ENCODE measurements at regions not wholly inside any gene's neighbourhood (a gene's known extent, or its start where the extent isn't known, plus 50 kb on each side); places are given as distances from the start of the nearest gene placed in this dataset.

- TF ChIP-seq, protein P1, sequence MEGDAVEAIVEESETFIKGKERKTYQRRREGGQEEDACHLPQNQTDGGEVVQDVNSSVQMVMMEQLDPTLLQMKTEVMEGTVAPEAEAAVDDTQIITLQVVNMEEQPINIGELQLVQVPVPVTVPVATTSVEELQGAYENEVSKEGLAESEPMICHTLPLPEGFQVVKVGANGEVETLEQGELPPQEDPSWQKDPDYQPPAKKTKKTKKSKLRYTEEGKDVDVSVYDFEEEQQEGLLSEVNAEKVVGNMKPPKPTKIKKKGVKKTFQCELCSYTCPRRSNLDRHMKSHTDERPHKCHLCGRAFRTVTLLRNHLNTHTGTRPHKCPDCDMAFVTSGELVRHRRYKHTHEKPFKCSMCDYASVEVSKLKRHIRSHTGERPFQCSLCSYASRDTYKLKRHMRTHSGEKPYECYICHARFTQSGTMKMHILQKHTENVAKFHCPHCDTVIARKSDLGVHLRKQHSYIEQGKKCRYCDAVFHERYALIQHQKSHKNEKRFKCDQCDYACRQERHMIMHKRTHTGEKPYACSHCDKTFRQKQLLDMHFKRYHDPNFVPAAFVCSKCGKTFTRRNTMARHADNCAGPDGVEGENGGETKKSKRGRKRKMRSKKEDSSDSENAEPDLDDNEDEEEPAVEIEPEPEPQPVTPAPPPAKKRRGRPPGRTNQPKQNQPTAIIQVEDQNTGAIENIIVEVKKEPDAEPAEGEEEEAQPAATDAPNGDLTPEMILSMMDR (IDR thresholded peaks at IDR 0.05), result no peak
- no peak for TF ChIP-seq EP300 (IDR thresholded peaks at IDR 0.05)
Observed at GRCh38 chr11:89612096-89612495, 98.0 kb upstream of the TRIM77 start.
